ENCODE measurements at regions not wholly inside any gene's neighbourhood (a gene's known extent, or its start where the extent isn't known, plus 50 kb on each side); places are given as distances from the start of the nearest gene placed in this dataset.

- peak overlapping the region in 1 of 4 donors; percentile 24 for H3K27ac ChIP-seq
- H3K27me3 ChIP-seq, result no peaks in the 10 kb centered on the region
- no peak for ATAC-seq
- H3K4me3 ChIP-seq, result no peak overlapping the region
- no peaks in the 10 kb centered on the region for H3K36me3 ChIP-seq
- H3K9me3 ChIP-seq, result no peaks in the 10 kb centered on the region
- TF ChIP-seq CTCF (IDR thresholded peaks at IDR 0.05), result no peak
- TF ChIP-seq EP300 (IDR thresholded peaks at IDR 0.05), result no peak
- TF ChIP-seq POLR2AphosphoS5 (IDR thresholded peaks at IDR 0.05), result no peak
- no peak for TF ChIP-seq POLR2A (IDR thresholded peaks at IDR 0.05)
- H3K4me1 ChIP-seq, result peaks cover 3 to 37% (median 4%) of the 10 kb centered on the region in 3 donors
- WGBS, 2 donors (ENCODE audit: low coverage in 1 of 2), result 49 to 57% methylated on average over 4 of the region's 4 CpGs
Measured at GRCh38 chr1:87951852-87952251, 623.2 kb downstream of the LMO4 start.

GRCh38 chr1:87953121-87953520, 624.4 kb downstream of the LMO4 start:
- Histone ChIP-seq H3K9me3 (no peaks in the 10 kb centered on the region), H3K27me3 (no peaks in the 10 kb centered on the region), H3K27ac (no peak overlapping the region), H3K36me3 (no peaks in the 10 kb centered on the region), H3K4me3 (no peak overlapping the region), H3K4me1 (peaks cover 3 to 37% (median 4%) of the 10 kb centered on the region in 3 donors)
- no peak for ATAC-seq
- 76 to 90% methylated on average over 2 to 3 of the region's 3 CpGs for WGBS, 2 donors (ENCODE audit: low coverage in 1 of 2)
- no peak for TF ChIP-seq EP300 (IDR thresholded peaks at IDR 0.05)
- no peak for TF ChIP-seq POLR2AphosphoS5 (IDR thresholded peaks at IDR 0.05)
- no peak for TF ChIP-seq POLR2A (IDR thresholded peaks at IDR 0.05)
- no peak for TF ChIP-seq CTCF (IDR thresholded peaks at IDR 0.05)

GRCh38 chr1:87953732-87954344, 625.2 kb downstream of the LMO4 start:
- H3K4me3 ChIP-seq, result no peak overlapping the region
- H3K27me3 ChIP-seq, result no peaks in the 10 kb centered on the region
- H3K27ac ChIP-seq, result no peak overlapping the region
- peaks cover 3 to 37% (median 4%) of the 10 kb centered on the region in 3 donors for H3K4me1 ChIP-seq
- ATAC-seq, result peak; percentile 74
- no peaks in the 10 kb centered on the region for H3K36me3 ChIP-seq
- 28 to 42% methylated on average over 2 to 3 of the region's 3 CpGs for WGBS, 2 donors (ENCODE audit: low coverage in 1 of 2)
- TF ChIP-seq EP300 (IDR thresholded peaks at IDR 0.05) (no peak), POLR2AphosphoS5 (IDR thresholded peaks at IDR 0.05) (no peak), CTCF (IDR thresholded peaks at IDR 0.05) (peak; percentile 58 to 84 (median 62)), POLR2A (IDR thresholded peaks at IDR 0.05) (no peak)
- H3K9me3 ChIP-seq, result no peaks in the 10 kb centered on the region

DNA sequence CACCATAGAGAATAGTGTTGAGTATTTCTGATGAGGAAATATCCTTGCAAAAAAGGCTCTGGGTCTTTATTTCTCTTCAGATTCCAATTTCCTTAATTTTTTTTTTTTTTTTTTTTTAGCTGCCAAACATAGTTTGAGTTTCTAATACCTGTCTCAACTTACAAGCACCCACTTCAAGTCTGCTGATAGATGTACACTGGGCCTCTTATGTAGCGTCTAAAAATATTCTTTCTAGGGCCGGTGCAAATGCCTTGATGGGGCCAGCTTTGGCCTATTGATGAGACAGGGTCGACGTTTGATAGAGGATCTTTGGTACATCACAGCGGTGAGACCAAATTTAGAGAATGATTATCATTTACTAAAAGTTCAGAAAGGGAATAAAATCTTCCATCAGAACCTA, 626.4 kb downstream of the LMO4 start:
- 78 to 91% methylated on average over 3 of the region's 5 CpGs for WGBS, 2 donors (ENCODE audit: low coverage in 1 of 2)
- H3K9me3 ChIP-seq, result no peaks in the 10 kb centered on the region
- no peak overlapping the region for H3K27ac ChIP-seq
- no peak overlapping the region for H3K4me3 ChIP-seq
- TF ChIP-seq POLR2A (IDR thresholded peaks at IDR 0.05) (no peak), CTCF (IDR thresholded peaks at IDR 0.05) (no peak)
- peaks cover 3 to 36% (median 4%) of the 10 kb centered on the region in 3 donors for H3K4me1 ChIP-seq
- H3K27me3 ChIP-seq, result no peaks in the 10 kb centered on the region
- ATAC-seq, result no peak
- H3K36me3 ChIP-seq, result no peaks in the 10 kb centered on the region

- 40 to 57% methylated on average over 6 of the region's 6 CpGs for whole genome bisulfite sequencing, 2 donors (ENCODE audit: low coverage in 1 of 2)
- Histone ChIP-seq H3K9me3 (no peaks in the 10 kb centered on the region), H3K27me3 (no peaks in the 10 kb centered on the region), H3K27ac (no peak overlapping the region), H3K36me3 (no peaks in the 10 kb centered on the region), H3K4me1 (peaks cover 0 to 25% (median 4%) of the 10 kb centered on the region in 3 donors), H3K4me3 (no peak overlapping the region)
- TF ChIP-seq POLR2AphosphoS5 (IDR thresholded peaks at IDR 0.05) (peak; percentile 83), POLR2A (IDR thresholded peaks at IDR 0.05) (no peak)
- ATAC-seq, result peak; percentile 83
Measured at GRCh38 chr1:87956072-87956471, 627.4 kb downstream of the LMO4 start.
